HUDEP-2 (cell line): ENCODE measurements at regions not wholly inside any gene's neighbourhood (a gene's known extent, or its start where the extent isn't known, plus 50 kb on each side); places are given as distances from the start of the nearest gene placed in this dataset.
A peak's percentile ranks its signal among the peaks of the same experiment; 100 is the strongest.
"Not testable (repeated sequence)": the region's sequence is repeated elsewhere in the genome, so short reads cannot be mapped to it uniquely, and the experiment has no call there.

Experiments
- DNase-seq, 76 experiments: peaks; one replicate each; lab custom pipeline; 2025; ENCODE audit not compliant: unreplicated experiment in 76 of 76; lab: John Stamatoyannopoulos, UW

- DNase-seq, result no peak
Measured at GRCh38 chr14:106304271-106304670, 777.9 kb downstream of the TMEM121 start.

DNA sequence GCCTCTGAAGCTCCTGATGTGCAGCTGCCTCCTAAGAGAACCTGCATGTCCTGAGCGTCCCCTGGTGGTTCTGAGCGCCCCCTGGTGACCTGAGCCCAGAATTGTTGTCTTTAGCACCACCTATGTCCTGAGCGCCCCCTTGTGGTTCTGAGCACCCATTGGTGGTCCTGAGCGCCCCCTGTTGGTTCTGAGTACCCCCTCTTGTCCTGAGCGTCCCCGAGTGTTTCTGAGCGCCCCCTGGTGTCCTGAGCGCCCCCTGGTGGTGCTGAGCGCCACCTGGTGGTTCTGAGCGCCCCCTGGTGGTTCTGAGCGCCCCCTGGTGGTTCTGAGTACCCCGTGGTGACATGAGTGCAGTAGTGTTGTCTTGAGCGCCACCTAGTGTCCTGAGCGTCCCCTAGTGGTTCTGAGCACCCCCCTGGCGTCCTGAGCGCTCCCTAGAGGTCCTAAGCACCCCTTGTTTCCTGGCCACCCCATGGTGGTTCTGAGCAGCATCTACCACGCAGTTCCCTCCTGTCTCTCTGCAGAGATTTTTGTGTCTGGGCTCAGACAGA is 782.5 kb downstream of the TMEM121 start:
- DNase-seq, result peak in 70 of 76 experiments; percentile 2 to 79 (median 52)

DNA sequence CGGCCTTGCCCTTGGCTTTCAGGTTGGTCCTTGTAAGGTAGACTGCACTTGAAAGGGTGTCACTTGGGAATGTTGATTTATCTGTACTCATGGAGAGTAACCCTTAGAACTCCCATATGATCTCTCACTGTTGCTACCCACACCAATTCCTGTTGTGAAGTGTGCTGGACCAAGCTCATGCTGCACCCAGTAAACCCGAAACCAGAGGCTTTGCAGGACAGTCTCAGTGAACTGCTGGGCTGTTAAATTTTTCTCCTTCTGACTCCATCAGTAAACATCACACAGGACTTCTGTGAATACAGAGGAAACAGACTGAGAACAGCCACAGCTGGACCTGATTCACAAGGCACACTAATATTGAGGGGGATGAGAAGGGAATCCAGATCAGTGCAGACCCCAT is 783.0 kb downstream of the TMEM121 start:
- DNase-seq, result no peak

DNA sequence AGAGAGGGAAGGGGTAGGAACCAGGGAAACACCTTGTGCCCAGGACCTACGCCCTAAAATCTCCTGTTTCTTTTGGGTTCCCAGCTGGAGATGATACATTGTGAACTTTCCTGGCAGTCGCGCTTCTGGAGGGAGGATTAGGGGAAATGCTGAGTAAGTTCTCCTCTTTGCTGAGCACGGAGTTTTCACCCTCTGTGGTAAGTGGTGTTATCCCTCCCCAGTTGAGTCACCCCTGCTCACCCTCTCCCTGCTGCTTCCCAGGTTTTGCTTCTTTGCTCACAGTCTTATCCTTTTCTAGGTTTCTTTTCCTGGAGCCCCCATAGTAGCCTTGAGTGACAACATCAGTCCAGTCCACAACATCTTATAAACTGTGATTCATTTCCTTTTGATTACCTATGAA is 789.1 kb downstream of the TMEM121 start:
- DNase-seq, result no peak

- no peak for DNase-seq
Measured at GRCh38 chr14:106317593-106317992, 791.2 kb downstream of the TMEM121 start.

DNA sequence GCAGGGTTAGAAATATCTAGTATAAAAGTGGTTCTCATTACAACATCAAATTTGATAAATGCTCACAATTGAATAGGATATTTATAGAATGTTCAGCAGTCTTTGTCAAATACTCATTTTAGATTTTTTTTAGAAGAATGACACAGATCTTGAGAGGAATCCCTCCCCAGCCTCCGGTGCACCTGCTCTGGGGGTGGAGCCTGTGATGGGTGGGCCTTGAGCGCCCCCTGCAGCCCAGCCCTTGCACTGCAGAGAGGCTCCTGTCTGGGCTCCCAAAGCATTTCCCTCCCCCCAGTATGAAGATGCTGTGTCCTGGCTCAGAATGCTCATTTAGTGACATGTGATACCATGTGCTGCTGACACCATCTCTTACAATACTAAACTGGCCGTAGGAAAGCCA is 792.3 kb downstream of the TMEM121 start:
- peak in 19 of 76 experiments; percentile 2 to 35 (median 19) for DNase-seq

DNA sequence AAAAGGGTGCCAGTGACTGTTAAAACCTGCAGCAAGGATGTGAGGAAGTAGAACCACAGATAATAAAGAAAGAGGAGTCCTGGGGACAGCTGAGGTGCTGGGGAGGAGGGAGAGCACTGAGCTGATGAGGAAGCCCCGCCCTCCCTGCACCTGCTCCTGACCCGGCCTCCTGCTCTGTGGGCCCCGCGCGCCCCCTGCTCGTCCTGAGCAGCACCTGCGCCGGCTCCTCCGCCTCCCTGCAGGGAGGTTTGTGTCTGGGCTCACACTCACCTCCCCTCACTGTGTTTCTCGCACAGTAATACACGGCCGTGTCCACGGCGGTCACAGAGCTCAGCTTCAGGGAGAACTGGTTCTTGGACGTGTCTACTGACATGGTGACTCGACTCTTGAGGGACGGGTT is 797.6 kb downstream of the TMEM121 start:
- DNase-seq, result not testable (repeated sequence)

DNA sequence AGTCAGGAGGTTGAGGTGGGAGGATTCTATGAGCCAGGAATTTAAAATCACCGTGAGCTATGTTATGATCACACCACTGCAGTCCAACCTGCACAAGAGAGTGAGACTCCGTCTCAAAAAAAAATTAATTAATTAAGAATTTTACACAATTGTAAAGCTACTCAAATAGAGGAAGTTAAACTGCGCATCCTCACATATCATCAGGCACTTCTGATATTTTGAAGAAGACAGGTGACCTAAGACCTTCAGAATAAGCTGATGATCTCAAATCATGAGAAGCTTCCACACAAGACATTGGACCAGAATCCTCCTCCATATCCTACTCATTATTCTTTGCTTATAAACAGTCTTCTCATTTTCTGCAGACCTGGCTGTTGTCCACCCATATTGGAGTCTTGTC is 800.9 kb downstream of the TMEM121 start:
- DNase-seq, result no peak

DNA sequence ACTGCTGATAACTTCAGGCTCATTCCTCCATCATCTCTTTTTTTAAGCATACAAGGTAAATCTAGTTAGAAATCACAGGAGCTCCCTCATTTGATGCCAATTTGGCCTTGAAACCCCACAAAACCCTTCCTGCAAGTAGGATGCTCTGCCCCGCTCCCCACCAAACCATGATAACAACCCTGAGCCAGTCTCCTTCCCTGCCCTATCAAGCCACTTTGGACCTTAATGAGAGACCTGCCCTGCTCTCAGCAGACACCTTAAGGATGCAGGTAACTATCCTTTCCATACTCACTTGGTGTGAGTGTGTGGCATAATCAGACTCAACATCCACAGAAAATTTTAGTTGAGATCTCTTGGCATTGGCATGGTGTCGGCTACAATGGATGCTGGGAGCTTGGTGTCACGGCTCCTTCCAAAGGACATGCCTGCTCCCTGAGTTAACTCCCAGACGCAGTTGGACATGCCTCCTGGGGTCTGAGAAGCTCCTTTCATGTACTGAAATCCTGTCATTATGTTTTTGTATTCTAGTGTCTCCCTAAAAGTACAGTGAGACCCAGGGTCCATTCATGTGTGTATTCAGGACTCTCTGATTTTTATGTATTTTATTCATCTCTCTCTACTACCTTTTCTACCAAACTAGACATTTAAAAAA is 801.4 kb downstream of the TMEM121 start:
- not testable (repeated sequence) for DNase-seq

DNA sequence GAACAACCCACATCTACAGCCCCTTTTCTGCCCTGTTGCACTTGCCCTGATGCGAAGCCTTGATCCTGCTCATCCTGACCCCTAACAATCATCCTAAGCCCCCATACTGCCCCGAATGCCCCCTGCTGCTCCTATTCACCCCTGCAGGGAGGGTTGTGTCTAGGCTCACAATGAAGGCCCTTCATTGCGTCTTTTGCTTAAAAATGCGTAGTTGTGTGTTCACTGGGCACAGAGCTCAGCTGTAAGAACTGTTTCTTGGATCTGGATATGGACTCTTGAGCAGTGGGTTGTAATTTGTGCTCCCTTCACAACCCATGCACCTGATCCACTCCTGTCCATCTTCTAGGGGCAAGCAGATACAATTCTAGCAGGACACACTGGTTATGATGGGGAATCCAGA is 802.9 kb downstream of the TMEM121 start:
- not testable (repeated sequence) for DNase-seq

DNA sequence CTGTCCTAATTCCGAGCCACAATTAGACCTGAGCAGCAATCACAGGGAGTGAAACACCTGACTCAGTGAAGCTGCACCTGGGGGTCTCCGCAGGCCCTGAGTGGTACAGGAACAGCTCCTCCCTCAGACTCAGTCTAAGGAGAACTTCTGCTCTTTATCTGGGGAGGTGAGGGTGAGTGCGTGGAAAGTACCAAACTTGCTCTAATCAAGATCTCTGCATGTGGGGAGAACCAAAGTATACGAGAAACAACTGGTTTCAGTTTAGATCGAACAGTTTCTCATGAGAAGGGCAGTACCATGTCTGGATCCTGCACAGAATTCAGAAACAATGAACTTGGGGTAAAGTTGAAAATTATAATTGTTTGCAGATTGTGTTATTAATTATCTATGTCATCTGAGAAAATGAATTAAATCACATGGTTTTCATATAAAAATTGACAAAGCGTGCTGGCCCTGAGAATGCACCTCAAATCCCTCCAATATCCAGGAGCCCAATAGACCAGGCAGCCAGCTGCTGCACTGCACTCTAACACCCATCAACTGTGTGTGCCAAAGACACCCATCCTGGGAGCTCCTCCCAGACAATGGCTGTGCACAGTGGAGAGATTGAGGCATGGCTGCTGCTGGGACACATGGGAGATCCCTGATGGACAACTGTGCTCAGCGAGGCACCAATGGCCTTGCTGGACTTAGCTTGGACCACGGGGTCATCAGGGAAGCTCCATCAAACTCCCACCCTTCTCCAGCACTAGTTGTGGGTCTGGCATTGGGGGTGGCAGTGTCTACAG is 803.8 kb downstream of the TMEM121 start:
- DNase-seq, result not testable (repeated sequence)

DNA sequence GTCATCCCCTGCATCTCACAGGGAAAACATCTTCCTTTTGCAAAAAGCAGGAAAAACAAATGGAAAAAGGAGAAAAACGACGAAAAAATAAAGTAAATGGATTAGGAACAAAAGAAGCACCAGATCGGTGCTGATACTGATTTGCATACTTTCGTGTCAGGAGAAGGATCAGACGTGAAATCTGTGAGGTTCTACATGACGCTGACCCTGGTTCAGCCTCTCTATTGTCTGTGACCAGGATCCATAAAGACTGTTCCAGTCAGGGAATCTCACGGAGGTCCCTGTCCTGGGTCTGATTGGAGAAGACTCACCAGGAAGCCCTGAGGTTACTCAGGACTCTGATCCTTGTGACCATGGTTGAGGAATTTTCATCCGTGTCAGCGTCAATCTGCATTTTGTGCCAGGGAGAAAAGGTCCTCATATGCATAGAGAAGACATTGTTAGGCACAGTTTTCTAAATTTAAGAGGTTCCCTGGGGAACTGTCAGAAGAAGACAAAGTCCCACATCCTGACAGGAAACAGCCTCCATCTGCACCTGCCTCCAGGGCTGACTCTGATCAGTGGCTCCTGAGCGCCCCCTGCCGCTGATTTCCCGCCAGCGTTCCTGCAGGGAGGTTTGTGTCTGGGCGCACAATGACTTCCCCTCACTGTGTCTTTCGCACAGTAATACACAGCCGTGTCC is 808.2 kb downstream of the TMEM121 start:
- not testable (repeated sequence) for DNase-seq

GRCh38 chr14:106335110-106335429 is 808.7 kb downstream of the TMEM121 start:
- not testable (repeated sequence) for DNase-seq

DNA sequence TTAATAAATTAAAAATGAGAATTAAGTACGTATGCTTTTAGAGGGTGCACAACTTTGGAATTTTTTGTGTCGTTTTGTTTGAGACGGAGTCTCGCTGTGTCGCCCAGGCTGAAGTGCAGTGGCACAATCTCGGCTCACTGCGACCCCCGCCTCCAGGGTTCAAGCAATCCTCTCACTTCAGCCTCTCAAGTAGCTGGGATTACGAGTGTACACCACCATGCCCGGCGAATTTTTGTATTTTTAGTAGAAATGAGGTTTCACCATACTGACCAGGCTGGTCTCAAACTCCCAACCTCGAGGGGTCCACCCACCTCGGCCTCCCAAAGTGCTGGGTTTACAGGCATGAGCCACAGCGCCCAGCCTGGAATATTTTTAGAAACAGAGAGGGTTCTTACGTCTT is 812.4 kb downstream of the TMEM121 start:
- DNase-seq, result not testable (repeated sequence)

- not testable (repeated sequence) for DNase-seq
Measured at GRCh38 chr14:106340658-106341057, 814.3 kb downstream of the TMEM121 start.

DNA sequence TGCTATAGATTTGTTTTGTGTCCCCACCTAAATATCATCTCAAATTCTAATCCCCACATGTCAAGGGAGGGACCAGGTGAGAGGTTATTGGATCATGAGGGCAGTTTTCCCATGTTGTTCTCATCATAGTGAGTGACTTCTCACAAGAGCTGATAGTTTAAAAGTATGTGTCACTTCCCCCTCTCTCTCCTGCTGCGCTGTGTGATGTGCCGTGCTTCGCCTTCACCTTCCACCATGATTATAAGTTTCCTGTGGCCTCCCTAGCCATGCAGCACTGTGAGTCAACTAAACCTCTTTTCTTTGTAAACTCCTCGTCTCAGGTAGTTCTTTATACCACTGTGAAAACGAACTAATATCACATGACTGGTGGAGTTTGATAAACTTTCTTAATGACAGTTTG is 814.8 kb downstream of the TMEM121 start:
- DNase-seq, result not testable (repeated sequence)

- no peak for DNase-seq
Measured at GRCh38 chr14:106343626-106344025, 817.2 kb downstream of the TMEM121 start.

GRCh38 chr14:106344065-106344614 is 817.8 kb downstream of the TMEM121 start:
- DNase-seq, result not testable (repeated sequence)

- DNase-seq, result not testable (repeated sequence)
Measured at GRCh38 chr14:106344791-106345479, 818.6 kb downstream of the TMEM121 start.

- DNase-seq, result no peak
Measured at GRCh38 chr14:106346084-106346483, 819.7 kb downstream of the TMEM121 start.
